ENCODE measurements at regions not wholly inside any gene's neighbourhood (a gene's known extent, or its start where the extent isn't known, plus 50 kb on each side); places are given as distances from the start of the nearest gene placed in this dataset.
"Not testable (repeated sequence)": the region's sequence is repeated elsewhere in the genome, so short reads cannot be mapped to it uniquely, and the experiment has no call there.

DNA sequence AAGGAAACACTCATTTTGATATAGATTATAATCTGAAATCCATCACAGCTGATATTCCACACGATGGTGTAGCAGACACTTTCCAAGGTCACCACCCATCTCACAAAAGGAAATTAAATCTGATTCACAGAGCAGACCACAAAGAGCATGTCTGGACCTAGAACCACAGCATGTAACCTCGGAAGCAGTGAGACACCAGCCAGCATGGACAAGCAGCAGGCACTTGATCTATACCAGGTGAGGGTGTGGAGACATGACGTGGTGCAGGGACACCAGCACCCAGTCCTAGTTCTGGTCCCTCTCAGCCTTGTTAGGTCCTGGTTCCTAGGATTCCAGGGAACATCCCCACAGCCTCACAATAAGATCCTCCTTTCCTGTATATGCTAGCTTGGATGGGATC, 81.9 kb upstream of the FBXO28 start:
- intact Hi-C loops (cut with micrococcal nuclease); ATAC-seq; DNase-seq: not testable (repeated sequence)

DNA sequence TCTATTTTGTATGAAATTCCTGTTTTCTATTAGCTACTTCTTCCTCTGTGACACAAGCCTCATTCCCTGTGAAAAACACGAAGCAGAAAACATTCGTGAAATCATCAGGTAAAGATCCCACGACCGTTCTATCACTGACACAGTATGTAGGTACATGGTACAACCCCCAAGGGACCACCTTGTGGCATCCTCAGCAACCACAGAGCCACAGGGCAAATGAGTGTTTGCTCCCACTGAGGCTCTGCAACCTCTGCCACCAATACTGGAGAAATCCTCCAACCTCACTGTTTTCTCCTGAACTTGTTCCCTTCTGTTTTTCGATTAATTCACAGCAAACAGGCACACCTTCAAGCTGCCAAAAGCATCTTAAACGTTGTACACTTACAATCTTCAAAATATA, 83.7 kb upstream of the FBXO28 start:
- intact Hi-C loops (cut with micrococcal nuclease); ATAC-seq: not testable (repeated sequence)

DNA sequence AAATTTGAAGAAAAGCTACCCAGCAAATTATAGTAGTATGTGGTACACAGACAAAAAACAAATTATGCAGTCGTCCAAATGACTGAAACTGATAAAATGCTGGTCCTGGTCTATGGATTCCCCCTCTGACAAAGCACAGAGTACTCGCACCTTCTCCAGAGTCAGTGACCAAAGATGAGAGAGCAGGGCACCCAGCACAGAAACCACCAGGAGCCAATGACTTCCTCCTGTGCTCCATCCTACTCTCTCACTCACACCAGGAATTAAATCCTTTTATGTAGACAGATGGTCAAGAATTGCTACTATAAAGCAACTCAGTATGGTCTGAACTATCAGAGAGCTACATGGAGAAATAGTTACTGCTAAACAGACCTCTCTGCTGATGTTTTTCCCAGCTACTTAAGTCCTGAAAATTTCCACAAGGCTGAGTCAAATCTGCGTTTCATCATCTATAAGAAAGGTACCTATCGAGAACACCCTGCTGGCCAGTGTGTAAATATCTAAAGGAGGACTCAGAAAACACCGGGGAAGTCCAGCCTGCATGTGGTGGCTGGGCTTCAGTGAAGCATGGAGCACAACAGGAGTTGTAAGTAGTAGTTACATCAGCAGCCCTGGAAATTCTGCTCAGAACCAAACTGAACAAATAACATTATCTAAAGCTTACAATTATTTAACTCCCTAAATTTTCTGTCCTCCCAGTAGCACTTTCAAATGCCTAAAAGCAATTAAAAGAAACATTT, 84.5 kb upstream of the FBXO28 start:
- DNase-seq; ATAC-seq; intact Hi-C loops (cut with micrococcal nuclease): not testable (repeated sequence)

More for the DNA sequence above, 83.7 kb upstream of the FBXO28 start:
- not testable (repeated sequence) for DNase-seq

DNA sequence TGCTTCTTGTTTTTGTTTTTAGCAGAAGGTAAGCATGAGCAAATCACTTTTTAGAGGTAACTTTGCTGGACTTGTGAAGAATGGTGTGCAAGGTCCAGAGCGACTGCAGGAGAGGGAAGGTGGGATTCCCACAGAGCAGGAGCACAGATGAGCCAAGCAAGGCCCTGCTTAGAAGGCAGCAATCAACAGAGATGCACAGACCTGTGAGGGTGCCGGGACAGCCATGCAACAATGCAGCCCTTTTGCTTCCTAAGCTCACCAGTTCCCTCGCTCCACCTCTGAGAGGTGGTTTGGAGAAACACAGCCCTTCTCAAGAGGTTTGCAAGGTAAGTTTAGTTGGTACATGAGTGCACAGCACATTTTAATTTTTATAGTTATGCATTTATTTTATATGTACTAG, 85.1 kb upstream of the FBXO28 start:
- intact Hi-C loops (cut with micrococcal nuclease); DNase-seq; ATAC-seq: not testable (repeated sequence)

DNA sequence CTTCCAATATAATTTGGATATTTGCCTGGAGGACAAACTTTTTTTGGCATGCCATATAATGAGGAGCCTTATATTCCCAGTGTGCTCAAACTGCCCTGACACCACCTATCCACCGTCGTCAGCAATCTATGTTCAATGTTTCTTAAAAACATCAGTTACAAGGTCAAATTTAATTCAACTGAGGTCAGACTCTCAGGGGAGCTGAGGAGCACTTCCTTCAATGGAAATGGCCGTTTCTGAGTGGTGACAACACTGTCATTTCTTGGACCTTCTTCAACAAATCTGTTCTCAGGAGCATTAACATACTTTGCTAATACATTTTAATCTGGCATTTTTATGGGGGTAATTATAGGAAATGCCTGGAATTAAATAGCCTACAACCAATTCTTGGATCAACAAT, 90.8 kb upstream of the FBXO28 start:
- ATAC-seq; intact Hi-C loops (cut with micrococcal nuclease); DNase-seq: not testable (repeated sequence)

DNA sequence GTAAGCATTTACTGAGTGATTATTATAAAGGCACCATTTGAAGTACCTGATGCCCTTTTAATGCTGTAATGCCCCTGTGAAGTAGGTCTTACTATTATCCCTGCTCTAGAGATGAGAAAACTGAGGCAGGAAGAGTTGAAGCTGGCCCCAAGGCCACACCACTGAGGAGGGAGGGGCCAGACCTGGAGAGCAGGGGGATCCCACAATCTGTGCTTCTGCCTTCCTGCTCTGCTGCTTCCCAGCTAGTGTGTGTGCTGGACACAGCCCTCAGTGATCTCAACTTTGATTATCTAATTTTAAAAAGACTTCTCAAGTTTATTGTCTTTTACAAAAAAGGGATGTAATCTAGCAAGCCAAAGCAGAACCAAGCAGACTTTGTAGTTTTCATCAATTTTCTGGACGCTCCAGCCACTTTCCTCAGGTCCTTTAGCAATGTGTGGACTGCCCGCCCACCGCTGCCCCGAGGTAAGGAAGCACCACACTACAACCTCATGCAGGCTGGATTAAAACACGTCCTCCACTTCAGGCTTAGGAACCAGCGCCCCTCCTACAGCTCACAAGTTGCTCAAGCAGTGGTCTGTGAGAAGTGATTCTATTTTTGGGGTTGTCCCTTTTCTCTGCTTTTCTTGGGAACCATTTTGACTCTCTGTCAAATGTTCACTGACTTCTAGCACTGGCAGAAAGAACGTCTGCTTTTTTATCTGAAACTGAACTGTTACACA, 91.5 kb upstream of the FBXO28 start:
- DNase-seq: not testable (repeated sequence)

DNA sequence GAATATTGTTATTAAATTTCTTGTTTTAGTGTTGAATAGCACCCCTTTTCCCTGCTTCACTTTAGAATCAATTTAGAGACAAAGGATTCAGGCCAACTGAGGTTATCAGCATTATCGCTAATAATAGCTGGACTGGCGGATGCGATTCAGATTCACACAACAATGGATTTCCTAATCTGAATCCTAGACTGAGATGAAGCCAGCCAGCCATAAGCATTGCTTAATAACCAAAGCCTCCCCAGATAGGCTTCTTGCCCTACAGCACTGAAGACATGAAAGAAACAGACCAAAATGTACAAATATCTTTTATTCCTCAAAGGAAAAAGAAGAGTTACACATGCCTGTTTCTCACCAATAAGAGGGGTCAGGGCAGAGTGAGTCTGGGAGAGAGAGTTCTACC, 94.0 kb upstream of the FBXO28 start:
- intact Hi-C loops (cut with micrococcal nuclease): not testable (repeated sequence)
- peak; percentile 58 for ATAC-seq

More for the DNA sequence above, 91.5 kb upstream of the FBXO28 start:
- ATAC-seq: peak; percentile 31
- intact Hi-C loops (cut with micrococcal nuclease): not testable (repeated sequence)

DNA sequence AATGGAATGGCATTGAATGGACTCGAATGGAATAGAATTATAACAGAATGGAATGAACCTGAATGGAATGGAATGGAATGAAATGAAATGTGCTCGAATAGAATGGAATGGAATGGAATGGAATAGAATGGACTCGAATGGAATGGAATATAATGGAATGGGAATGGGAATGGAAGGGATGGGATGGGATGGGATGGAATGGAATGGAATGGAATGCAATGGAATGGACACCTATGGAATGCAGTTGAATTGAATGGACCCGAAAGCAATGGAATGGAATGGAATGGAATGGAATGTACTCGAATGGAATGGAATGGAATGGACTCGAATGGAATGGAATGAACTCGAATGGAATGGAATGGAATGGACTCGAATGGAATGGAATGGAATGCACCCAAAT, 98.1 kb upstream of the FBXO28 start:
- DNase-seq; intact Hi-C loops (cut with micrococcal nuclease); ATAC-seq: not testable (repeated sequence)

More for the DNA sequence above, 94.0 kb upstream of the FBXO28 start:
- not testable (repeated sequence) for DNase-seq

DNA sequence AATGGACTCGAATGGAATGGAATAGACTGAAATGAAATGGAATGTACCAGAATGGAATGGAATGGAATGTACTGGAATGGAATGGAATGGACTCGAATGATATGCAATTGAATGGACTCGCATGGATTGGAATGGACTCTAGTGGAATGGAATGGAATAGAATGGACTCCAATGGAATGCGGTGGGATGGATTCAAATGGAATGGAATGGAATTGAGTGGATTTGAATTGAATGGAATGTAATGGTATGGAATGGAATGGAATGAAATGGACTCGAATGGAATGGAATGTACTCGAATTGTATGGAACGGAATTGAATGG, 99.6 kb upstream of the FBXO28 start:
- ATAC-seq (no peak), DNase-seq (no peak)
- intact Hi-C loops (cut with micrococcal nuclease): no loop called here

DNA sequence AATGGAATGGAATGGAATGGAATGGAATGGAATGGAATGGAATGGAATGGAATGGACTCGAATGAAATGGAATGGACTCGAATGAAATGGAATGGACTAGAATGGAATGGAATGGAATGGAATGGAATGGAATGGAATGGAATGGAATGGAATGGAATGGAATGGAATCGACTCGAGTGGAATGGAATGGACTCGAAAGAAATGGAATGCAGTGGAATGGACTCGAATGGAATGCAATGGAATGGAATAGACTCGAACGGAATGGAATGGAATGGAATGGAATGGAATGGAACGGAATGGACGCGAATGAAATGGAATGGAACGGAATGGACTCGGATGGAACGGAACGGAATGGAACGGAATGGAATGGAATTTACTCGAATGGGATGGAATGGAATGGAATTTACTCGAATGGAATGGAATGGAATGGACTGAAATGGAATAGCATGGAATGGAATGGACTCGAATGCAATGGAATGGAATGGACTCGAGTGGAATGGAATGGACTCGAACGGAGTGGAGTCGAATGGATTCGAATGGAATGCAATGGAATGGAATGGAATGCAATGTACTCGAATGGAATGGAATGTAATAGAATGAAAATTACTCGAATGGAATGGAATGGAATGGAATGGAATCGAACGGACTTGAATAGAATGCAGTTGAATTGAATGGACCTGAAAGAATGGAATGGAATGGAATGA, 100.1 kb upstream of the FBXO28 start:
- DNase-seq; intact Hi-C loops (cut with micrococcal nuclease); ATAC-seq: not testable (repeated sequence)

DNA sequence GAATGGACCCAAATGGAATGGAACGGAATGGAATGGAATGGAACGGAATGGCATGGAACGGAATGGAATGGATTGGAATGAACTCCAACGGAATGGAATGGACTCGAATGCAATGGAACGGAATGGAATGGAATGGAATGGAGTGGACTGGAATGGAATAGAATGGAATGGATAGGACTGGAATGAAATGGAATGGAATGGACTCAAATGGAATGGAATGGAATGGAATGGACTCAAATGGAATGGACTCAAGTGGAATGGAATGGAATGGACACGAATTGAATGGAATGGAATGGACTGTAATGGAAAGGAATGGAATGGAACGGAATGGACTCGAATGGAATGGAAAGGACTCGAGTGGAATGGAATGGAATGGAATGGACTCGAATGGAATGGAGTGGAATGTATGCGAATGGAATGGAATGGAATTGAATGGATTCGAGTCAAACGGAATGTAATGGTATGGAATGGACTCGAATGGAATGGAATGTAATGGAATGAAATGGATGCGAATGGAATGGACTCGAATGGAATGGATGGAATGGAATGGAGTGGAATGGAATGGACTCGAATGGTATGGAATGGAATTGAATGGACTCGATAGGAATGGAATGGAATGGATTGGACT, 101.0 kb upstream of the FBXO28 start:
- ATAC-seq: not testable (repeated sequence)

DNA sequence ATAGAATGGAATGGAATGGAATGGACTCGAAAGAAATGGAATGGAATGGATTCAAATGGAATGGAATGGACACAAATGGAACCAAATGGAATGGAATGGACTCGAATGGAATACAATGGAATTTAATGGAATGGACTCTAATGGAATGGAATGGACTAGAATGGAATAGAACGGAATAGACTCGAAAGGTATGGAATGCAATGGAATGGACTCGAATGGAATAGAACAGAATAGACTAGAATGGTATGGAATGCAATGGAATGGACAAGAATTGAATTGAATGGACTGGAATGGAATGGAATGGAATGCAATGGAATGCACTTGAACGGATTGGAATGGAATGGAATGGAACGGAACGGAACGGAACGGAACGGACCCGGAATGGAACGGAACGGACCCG, 101.7 kb upstream of the FBXO28 start:
- intact Hi-C loops (cut with micrococcal nuclease); DNase-seq; ATAC-seq: not testable (repeated sequence)

More for the DNA sequence above, 101.0 kb upstream of the FBXO28 start:
- DNase-seq; intact Hi-C loops (cut with micrococcal nuclease): not testable (repeated sequence)

DNA sequence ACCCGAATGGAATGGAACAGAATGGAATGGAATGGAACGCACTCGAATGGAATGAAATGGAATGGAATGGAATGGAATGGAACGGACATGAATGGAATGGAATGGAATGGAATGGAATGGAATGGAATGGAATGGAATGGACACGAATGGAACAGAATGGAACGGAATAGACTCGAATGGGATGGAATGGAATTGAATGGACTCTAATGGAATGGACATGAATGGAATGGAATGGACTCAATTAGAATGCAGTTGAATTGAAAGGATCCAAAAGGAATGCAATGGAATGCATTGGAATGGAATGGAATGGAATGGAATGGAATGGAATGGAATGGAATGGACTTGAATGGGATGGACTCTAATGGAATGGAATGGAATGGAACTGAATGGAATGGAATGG, 102.2 kb upstream of the FBXO28 start:
- intact Hi-C loops (cut with micrococcal nuclease); ATAC-seq: not testable (repeated sequence)

DNA sequence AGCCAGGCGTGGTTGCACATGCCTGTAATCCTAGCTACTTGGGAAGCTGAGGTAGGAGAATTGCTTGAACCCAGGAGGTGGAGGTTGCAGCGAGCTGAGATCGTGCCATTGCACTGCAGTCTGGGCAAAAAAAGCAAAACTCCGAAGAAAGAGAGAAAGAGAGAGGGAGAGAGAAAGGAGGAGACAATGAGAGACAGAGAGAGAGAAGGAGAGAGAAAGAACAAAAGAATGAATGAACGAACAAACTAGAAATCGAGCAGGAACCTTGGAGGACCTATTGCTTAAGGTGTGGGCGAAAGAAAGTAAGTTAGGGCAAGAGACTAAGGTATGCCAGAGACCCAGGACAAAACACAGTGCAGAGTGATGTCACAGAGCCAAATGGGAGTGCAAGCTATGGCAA, 102.8 kb upstream of the FBXO28 start:
- intact Hi-C loops (cut with micrococcal nuclease); DNase-seq; ATAC-seq: not testable (repeated sequence)

More for the DNA sequence above, 102.2 kb upstream of the FBXO28 start:
- DNase-seq: not testable (repeated sequence)

DNA sequence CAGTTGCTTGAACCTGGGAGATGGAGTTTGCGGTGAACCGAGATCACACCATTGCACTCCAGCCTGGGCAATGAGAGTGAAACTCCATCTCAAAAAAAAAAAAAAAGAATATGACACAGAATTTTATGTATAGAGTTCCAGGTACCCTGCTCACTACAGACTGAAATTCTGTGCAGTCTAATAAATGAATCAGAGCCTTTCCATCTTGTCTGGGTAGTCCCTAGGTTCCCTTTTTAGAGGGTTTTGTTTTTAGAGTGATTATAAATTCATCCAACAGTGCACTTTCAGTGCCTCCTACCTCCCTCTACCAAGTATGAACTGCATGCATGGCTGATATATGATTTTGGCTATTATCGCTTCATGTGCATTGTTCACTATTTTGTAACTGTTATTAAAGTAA, 107.9 kb upstream of the FBXO28 start:
- ATAC-seq; DNase-seq; intact Hi-C loops (cut with micrococcal nuclease): not testable (repeated sequence)

DNA sequence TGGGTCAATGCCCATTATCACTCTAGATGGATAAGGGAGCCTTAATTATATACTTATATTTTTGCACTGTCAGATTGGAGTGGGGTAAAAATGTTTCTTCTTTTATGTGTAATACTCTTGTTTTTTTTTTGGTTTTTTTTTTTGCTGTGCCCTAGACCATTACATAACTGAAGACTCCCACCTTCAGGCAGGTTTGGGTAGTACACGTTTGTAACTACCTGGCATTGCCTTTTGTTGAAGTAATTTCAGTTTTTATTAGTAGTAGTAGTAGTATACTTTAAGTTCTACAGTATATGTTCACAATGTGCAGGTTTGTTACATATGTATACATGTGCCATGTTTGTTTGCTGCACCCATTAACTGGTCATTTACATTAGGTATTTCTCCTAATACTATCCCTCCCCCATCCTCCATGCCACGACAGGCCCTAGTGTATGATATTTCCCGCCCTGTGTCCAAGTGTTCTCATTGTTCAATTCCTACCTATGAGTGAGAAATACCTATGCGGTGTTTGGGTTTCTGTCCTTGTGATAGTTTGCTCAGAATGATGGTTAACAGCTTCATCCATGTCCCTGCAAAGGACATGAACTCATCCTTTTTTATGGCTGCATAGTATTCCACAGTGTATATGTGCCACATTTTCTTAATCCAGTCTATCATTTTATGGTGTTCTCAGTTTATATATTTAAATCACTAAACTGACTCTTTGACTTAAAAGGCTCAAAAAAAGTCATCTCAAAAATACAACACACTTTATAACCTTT, 109.2 kb upstream of the FBXO28 start:
- intact Hi-C loops (cut with micrococcal nuclease); DNase-seq; ATAC-seq: not testable (repeated sequence)

DNA sequence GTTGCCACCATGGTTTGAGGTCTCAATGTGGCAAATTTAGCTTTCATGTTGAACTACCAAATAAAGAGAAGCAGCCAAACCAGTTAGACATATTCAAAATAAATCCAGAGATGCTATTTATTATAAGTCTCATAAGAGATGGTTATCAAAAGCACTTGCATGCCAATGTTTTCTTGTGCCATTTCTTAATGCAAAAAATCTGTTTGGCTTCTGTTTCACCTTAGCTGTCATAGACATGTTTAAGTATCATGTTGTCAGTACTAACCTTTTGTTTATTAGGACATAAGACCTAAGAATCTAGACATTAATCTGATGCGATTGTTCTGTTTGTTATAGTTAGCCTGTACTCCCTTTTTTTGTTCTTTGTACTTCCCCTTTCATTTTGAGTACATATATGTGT, 110.0 kb upstream of the FBXO28 start:
- ATAC-seq; DNase-seq; intact Hi-C loops (cut with micrococcal nuclease): not testable (repeated sequence)

DNA sequence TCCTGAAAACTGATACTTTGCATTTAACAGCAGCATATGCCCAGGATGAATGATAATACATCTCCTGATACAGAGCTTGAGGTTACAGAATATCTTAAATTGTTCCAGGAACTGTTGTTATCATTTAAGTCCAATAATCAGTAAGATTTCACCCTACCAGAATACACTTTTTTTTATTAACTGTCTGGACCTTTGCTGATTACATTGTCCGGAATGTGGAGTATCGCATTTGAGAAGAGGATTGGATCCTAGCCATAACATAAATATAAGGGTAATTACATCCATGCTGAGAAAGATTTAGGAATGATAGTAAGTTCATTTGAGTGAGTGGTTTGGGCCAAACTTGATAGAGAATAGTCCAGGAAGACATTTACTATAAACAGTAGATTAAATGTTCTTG, 112.2 kb upstream of the FBXO28 start:
- DNase-seq; intact Hi-C loops (cut with micrococcal nuclease); ATAC-seq: not testable (repeated sequence)

Data from left ventricle myocardium superior (tissue), 1 donor.